HepG2 (cell line): ENCODE measurements at regions not wholly inside any gene's neighbourhood (a gene's known extent, or its start where the extent isn't known, plus 50 kb on each side); places are given as distances from the start of the nearest gene placed in this dataset.

ENCODE experiments used
- TF ChIP-seq, protein P1 (sequence below): sonication (generic); formaldehyde crosslinking; IDR thresholded peaks from 2 replicates; pipeline ENCODE4 v1.5.0; 2020; ENCODE audit warnings: mild to moderate bottlenecking, missing genetic modification reagents, moderate library complexity
- TF ChIP-seq, protein P2 (sequence below): sonication (generic); formaldehyde crosslinking; IDR thresholded peaks from 2 replicates; pipeline ENCODE4 v1.8.0; 2022; ENCODE audit warnings: missing genetic modification reagents, mild to moderate bottlenecking, inconsistent platforms, borderline replicate concordance
- TF ChIP-seq, protein P3 (sequence below): sonication (generic); formaldehyde crosslinking; IDR thresholded peaks from 2 replicates; pipeline ENCODE4 v1.8.1; 2023; ENCODE audit warnings: mild to moderate bottlenecking, missing genetic modification reagents, borderline replicate concordance

GRCh38 chr4:79046016-79046592 lies 106.9 kb upstream of the PAQR3 start:
- TF ChIP-seq, protein P1, sequence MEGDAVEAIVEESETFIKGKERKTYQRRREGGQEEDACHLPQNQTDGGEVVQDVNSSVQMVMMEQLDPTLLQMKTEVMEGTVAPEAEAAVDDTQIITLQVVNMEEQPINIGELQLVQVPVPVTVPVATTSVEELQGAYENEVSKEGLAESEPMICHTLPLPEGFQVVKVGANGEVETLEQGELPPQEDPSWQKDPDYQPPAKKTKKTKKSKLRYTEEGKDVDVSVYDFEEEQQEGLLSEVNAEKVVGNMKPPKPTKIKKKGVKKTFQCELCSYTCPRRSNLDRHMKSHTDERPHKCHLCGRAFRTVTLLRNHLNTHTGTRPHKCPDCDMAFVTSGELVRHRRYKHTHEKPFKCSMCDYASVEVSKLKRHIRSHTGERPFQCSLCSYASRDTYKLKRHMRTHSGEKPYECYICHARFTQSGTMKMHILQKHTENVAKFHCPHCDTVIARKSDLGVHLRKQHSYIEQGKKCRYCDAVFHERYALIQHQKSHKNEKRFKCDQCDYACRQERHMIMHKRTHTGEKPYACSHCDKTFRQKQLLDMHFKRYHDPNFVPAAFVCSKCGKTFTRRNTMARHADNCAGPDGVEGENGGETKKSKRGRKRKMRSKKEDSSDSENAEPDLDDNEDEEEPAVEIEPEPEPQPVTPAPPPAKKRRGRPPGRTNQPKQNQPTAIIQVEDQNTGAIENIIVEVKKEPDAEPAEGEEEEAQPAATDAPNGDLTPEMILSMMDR (CRISPR knock-in tag), result no peak
- TF ChIP-seq, protein P2, sequence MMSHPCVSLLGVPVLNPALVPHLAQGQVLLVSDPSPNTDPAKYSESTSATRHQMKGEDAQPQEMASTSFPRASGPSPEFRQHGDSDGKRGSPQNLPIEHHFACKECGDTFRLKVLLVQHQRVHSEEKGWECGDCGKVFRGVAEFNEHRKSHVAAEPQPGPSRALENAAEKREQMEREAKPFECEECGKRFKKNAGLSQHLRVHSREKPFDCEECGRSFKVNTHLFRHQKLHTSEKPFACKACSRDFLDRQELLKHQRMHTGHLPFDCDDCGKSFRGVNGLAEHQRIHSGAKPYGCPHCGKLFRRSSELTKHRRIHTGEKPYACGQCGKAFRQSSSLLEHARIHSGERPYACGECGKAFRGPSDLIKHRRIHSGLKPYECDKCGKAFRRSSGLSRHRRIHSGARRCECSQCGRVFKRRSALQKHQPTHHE (CRISPR knock-in tag), result no peak
- TF ChIP-seq, protein P3, sequence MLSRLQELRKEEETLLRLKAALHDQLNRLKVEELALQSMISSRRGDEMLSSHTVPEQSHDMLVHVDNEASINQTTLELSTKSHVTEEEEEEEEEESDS, result no peak
